Activated CD8-positive, alpha-beta memory T cell treated with anti-CD3 and anti-CD28 coated beads, Interleukin-2, amount 50 U/mL, for 48 hours (primary cell): ENCODE measurements at regions not wholly inside any gene's neighbourhood (a gene's known extent, or its start where the extent isn't known, plus 50 kb on each side); places are given as distances from the start of the nearest gene placed in this dataset.

Experiments
- DNase-seq: peaks from one replicate; pipeline ENCODE4 v3.0.0-alpha.2; 2020

DNA sequence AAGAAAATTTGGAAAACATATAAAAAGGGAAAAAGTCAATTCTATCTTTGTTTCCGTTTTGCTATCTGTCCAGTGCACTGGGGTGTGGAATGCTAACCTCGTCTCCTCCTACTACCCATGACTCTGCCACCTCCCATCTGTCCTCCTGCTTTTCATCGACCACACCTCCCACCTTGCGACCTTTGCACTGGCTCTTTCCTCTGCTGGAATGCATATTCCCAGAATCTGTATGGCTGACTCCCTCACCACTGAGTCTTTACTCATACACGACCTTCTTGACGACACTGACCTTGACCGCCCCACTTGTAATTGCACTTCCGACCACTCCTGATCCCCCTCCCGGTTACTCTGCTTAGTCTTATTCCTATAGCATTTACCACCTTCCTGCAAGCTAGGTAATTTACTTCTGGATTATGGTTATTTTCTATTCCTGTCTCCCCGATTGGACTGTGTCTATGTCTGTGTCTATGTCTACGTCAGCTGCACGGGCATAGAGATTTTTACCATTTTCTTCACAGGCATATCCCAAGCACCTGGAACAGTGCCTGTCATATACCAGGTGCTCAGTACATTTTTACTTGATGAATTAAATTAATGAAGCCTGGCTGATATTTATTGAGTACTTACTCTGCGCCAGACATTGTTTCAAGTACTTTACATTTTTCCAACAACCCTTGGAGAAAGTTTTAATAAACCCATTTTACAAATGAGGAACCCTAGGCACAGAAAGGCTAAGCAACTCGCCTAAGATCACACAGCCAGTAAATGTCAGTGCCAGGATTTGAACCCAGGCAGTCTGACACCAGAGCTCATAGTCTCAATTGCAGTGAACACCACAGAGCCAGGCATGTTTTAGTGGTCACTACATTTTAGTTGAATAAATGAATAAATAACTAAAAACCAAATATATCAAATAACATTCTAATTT is 54.0 kb upstream of the SLC22A11 start:
- DNase-seq, result no peak

DNA sequence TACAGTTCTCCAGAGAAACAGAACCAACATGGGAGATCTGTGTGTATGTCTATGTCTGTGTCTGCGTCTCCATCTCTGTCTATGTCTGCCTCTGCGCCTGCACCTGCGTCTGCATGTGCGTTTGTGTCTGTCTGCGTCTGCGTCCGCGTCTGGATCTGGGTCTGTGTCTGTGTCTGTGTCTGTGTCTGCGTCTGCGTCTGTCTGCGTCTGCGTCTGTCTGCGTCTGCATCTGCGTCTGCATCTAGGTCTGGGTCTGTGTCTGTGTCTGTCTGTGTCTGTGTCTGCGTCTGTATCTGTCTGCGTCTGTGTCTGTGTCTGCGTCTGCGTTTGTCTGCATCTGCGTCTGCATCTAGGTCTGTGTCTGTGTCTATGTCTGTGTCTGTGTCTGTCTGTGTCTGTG is 53.1 kb upstream of the SLC22A11 start:
- DNase-seq, result no peak

DNA sequence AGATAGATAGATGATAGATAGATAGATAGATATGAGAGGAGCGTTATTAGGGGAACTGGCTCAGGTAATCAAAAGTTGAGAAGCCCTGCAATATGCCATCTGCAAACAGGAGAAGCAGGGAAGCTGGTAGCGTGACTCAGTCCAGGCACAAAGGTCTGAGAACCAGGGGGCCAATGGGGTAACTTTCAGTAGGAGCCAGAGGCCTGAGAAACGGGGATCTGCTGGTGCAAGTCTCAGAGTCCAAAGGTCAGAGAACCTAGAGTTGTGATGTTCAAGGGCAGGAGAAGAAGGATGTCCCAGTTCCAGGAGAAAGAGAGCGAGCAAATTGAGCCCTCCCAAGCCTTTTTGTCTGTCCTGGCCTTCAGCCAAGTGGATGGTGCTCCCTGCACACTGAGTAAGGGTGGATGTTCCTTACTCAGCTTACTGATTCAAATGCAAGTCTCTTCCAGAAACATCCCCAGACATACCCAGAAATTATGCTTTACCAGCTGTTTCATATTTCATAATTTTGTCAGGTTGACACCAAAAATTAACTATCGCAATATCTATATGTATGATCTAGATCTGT is 52.5 kb upstream of the SLC22A11 start:
- DNase-seq, result no peak

DNA sequence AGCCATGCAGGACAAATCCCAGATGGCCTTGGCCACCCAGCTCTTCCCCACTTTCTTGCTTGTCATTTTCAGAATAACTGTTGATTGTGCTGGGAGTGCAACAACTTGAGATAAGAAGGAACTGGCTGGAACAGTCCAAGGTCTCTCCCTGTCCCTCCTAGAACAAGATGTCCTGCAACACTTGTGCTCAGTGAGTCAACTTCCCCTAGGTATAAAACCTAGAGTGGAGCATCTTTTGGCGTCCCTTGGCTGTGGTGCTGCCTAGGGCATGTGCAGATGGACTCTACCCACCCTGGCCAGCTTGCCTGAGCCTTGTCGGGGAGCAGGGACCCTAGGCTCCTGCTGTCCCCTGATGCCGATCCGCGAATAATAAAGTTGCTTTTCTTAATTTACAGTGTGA is 50.7 kb upstream of the SLC22A11 start:
- DNase-seq, result peak; percentile 12
